ENCODE measurements at regions not wholly inside any gene's neighbourhood (a gene's known extent, or its start where the extent isn't known, plus 50 kb on each side); places are given as distances from the start of the nearest gene placed in this dataset.

GRCh38 chr3:3340526-3340925, 161.0 kb upstream of the CRBN start:
- Histone ChIP-seq H3K27me3 (ENCODE audit: insufficient read depth, low read depth, severe bottlenecking) (no peaks in the 10 kb centered on the region), H3K9me3 (ENCODE audit: severe bottlenecking) (no peaks in the 10 kb centered on the region), H3K36me3 (no peaks in the 10 kb centered on the region), H3K4me3 (ENCODE audit: low read depth, low read length) (no peak overlapping the region), H3K27ac (no peak overlapping the region)
- TF ChIP-seq CTCF (IDR thresholded peaks at IDR 0.05; ENCODE audit: low read depth, low read length), result no peak
- no peak for DNase-seq

GRCh38 chr3:3335903-3336302, 156.4 kb upstream of the CRBN start:
- Histone ChIP-seq H3K9me3 (ENCODE audit: severe bottlenecking) (no peaks in the 10 kb centered on the region), H3K27ac (no peak overlapping the region), H3K4me3 (ENCODE audit: low read depth, low read length) (no peak overlapping the region), H3K27me3 (ENCODE audit: insufficient read depth, low read depth, severe bottlenecking) (no peaks in the 10 kb centered on the region), H3K36me3 (no peaks in the 10 kb centered on the region)
- no peak for DNase-seq
- no peak for TF ChIP-seq CTCF (IDR thresholded peaks at IDR 0.05; ENCODE audit: low read depth, low read length)

- no peak for DNase-seq
- Histone ChIP-seq H3K4me3 (ENCODE audit: low read depth, low read length) (no peak overlapping the region), H3K27ac (no peak overlapping the region), H3K27me3 (ENCODE audit: insufficient read depth, low read depth, severe bottlenecking) (no peaks in the 10 kb centered on the region), H3K36me3 (no peaks in the 10 kb centered on the region), H3K9me3 (ENCODE audit: severe bottlenecking) (no peaks in the 10 kb centered on the region)
- no peak for TF ChIP-seq CTCF (IDR thresholded peaks at IDR 0.05; ENCODE audit: low read depth, low read length)
Measured at GRCh38 chr3:3334491-3334890, 155.0 kb upstream of the CRBN start.

GRCh38 chr3:3333571-3333970, 154.1 kb upstream of the CRBN start:
- no peaks in the 10 kb centered on the region for H3K9me3 ChIP-seq (ENCODE audit: severe bottlenecking)
- no peaks in the 10 kb centered on the region for H3K27me3 ChIP-seq (ENCODE audit: insufficient read depth, low read depth, severe bottlenecking)
- H3K27ac ChIP-seq, result no peak overlapping the region
- H3K36me3 ChIP-seq, result no peaks in the 10 kb centered on the region
- TF ChIP-seq CTCF (IDR thresholded peaks at IDR 0.05; ENCODE audit: low read depth, low read length), result no peak
- no peak for DNase-seq
- no peak overlapping the region for H3K4me3 ChIP-seq (ENCODE audit: low read depth, low read length)

GRCh38 chr3:3316521-3316920, 137.0 kb upstream of the CRBN start:
- no peak for DNase-seq
- Histone ChIP-seq H3K27ac (no peak overlapping the region), H3K4me3 (ENCODE audit: low read depth, low read length) (no peak overlapping the region), H3K27me3 (ENCODE audit: insufficient read depth, low read depth, severe bottlenecking) (no peaks in the 10 kb centered on the region), H3K9me3 (ENCODE audit: severe bottlenecking) (no peaks in the 10 kb centered on the region), H3K36me3 (no peaks in the 10 kb centered on the region)
- no peak for TF ChIP-seq CTCF (IDR thresholded peaks at IDR 0.05; ENCODE audit: low read depth, low read length)

- TF ChIP-seq CTCF (IDR thresholded peaks at IDR 0.05; ENCODE audit: low read depth, low read length), result no peak
- no peaks in the 10 kb centered on the region for H3K27me3 ChIP-seq (ENCODE audit: insufficient read depth, low read depth, severe bottlenecking)
Measured at GRCh38 chr3:3315846-3316245, 136.4 kb upstream of the CRBN start.

More at GRCh38 chr3:3315846-3316245, 136.4 kb upstream of the CRBN start:
- no peaks in the 10 kb centered on the region for H3K9me3 ChIP-seq (ENCODE audit: severe bottlenecking)
- DNase-seq, result no peak
- no peaks in the 10 kb centered on the region for H3K36me3 ChIP-seq
- no peak overlapping the region for H3K4me3 ChIP-seq (ENCODE audit: low read depth, low read length)
- H3K27ac ChIP-seq, result no peak overlapping the region
